Stimulated activated naive CD8-positive, alpha-beta T cell treated with anti-CD3 and anti-CD28 coated beads, Interleukin-15, amount 100 ng/mL, for 72 hours (primary cell): ENCODE measurements at regions not wholly inside any gene's neighbourhood (a gene's known extent, or its start where the extent isn't known, plus 50 kb on each side); places are given as distances from the start of the nearest gene placed in this dataset.
"Not testable (repeated sequence)": the region's sequence is repeated elsewhere in the genome, so short reads cannot be mapped to it uniquely, and the experiment has no call there.

Source experiments
- ATAC-seq: fragments of 150-1000 bp; cut with Tn5 transposase; 2 replicates; pipeline ENCODE4 v1.10.0; 2021; ENCODE audit warnings: mild to moderate bottlenecking, moderate library complexity
- DNase-seq, 2 donors: peaks; one replicate each; pipeline ENCODE4 v3.0.0; 2021 to 2022
- H3K27ac Mint-ChIP-seq, 2 donors: one replicate each; pipeline ENCODE4 v1.8.0; 2022; ENCODE audit warnings: mild to moderate bottlenecking in 2 of 2, mixed read lengths in 2 of 2, moderate library complexity in 2 of 2
- H3K27me3 Mint-ChIP-seq: one replicate; pipeline ENCODE4 v1.8.0; 2022; ENCODE audit warnings: mixed read lengths
- H3K4me1 Mint-ChIP-seq: one replicate; pipeline ENCODE4 v1.8.0; 2022; ENCODE audit warnings: mild to moderate bottlenecking, mixed read lengths
- H3K4me3 Mint-ChIP-seq, 2 donors: one replicate each; pipeline ENCODE4 v1.8.0; 2022; ENCODE audit warnings: mild to moderate bottlenecking in 2 of 2, mixed read lengths in 2 of 2, moderate library complexity in 1 of 2
- H3K9me3 Mint-ChIP-seq, 2 donors: one replicate each; pipeline ENCODE4 v1.8.0; 2022; ENCODE audit warnings: mixed read lengths in 2 of 2

DNA sequence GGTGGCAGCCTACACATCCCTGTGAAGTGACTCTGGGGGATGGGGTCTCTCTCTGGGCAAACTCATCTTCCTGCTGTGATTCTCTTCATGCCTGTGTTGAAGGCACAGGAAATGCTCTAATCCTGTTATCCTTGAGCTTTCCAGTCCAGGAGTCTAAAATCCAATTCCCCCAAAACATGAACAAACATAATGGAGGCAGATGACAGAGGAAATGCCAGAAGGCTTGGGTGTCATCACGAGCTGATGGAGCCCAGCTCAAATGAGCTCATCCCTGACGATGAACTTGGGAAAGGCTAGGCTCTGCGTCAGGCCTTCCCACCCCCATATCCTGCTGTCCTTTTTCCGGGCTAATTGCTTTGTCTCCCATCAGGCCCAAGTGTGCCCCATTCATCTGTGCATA lies 165.9 kb upstream of the PODXL start:
- H3K9me3 Mint-ChIP-seq = no peaks in the 10 kb centered on the region
- ATAC-seq (no peak), DNase-seq (no peak)
- H3K4me1 Mint-ChIP-seq = no peaks in the 10 kb centered on the region
- no peak overlapping the region for H3K27ac Mint-ChIP-seq
- no peak overlapping the region for H3K4me3 Mint-ChIP-seq
- H3K27me3 Mint-ChIP-seq = peaks cover 27% of the 10 kb centered on the region

DNA sequence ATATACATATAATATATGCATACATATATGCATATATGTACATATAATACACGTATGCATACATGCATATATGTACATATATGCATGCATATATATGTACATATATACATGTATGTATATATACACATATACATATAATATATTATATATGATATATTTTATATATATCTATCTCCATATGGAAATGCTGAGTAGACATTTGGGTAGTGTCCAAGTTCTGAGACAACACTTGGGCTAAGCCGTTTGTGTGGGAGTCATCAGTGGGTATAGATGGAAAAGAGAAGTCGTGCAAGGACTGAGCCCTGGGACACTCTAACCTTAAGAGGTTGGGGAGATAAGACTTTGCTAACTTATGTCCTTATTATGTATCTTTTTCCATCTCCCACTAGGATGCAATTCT lies 165.2 kb upstream of the PODXL start:
- Mint-ChIP-seq H3K27me3 (peaks cover 27% of the 10 kb centered on the region), H3K4me1 (no peaks in the 10 kb centered on the region), H3K27ac (no peak overlapping the region), H3K4me3 (no peak overlapping the region), H3K9me3 (no peaks in the 10 kb centered on the region)
- ATAC-seq (no peak), DNase-seq (no peak)

DNA sequence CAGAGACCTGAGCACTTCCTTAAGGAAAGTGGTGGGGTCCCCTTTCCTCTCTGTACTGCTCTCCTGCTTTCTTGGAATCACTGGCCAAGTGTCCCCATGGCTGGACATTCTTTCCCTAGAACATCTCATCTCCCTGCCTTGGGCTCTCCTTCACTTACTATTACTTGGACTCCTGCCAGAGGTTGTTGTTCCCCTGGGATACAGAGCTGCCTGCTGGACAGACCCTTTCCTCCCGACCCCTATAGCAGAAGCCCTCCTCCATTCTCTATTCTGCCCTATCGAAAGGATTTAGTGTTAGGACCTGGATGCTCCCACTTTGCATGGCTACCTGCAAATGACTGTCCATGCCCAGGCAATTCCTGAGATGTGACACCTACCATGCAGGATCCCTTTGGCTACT lies 164.3 kb upstream of the PODXL start:
- ATAC-seq (no peak), DNase-seq (no peak)
- H3K27me3 Mint-ChIP-seq = peaks cover 25% of the 10 kb centered on the region
- no peaks in the 10 kb centered on the region for H3K4me1 Mint-ChIP-seq
- H3K4me3 Mint-ChIP-seq = no peak overlapping the region
- H3K9me3 Mint-ChIP-seq = no peaks in the 10 kb centered on the region
- no peak overlapping the region for H3K27ac Mint-ChIP-seq

DNA sequence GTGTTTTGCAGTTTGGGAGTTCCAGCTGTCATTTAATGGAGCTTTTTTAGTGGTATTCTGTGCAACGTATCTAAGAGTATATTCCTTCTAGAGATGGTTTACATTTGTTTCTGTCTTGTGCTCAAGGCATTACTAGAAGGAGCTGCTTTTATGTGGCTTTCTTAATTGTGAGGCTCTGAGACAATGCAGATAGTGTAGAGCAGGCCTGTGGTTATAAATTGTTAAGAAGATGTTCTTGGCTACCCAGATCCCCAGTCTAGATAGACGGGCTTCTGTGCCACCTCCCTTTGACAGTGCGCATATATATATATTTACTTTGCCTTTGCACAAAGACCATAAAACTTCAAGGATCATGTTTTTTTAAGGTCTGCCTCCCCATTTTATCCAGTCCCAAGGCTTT lies 160.8 kb upstream of the PODXL start:
- peaks cover 7% of the 10 kb centered on the region for H3K27me3 Mint-ChIP-seq
- no peaks in the 10 kb centered on the region for H3K4me1 Mint-ChIP-seq
- H3K27ac Mint-ChIP-seq = no peak overlapping the region
- H3K9me3 Mint-ChIP-seq = no peaks in the 10 kb centered on the region
- ATAC-seq (no peak), DNase-seq (no peak)
- no peak overlapping the region for H3K4me3 Mint-ChIP-seq

DNA sequence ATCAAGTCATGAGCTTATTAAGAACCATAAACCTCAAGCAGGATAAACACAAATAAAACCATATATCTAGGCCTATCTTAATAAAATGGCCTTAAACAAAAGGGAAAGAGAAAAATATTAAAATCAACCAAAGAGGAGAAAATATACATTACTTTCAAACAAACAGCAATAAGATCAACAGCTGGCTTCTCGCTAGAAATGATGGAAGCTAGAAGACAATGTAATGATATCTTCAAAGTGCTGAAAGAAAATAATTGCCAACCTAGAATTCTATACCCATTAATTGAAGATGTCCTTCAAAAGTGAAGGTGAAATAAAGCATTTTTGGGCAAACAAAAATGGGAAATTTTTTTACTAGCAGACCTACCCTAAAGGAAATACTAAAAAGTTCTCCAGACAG lies 142.9 kb upstream of the PODXL start:
- no peak for ATAC-seq
- H3K9me3 Mint-ChIP-seq = no peaks in the 10 kb centered on the region
- no peak overlapping the region for H3K27ac Mint-ChIP-seq
- DNase-seq = no peak
- H3K4me3 Mint-ChIP-seq = no peak overlapping the region
- no peaks in the 10 kb centered on the region for H3K4me1 Mint-ChIP-seq
- H3K27me3 Mint-ChIP-seq = peaks cover 7% of the 10 kb centered on the region

DNA sequence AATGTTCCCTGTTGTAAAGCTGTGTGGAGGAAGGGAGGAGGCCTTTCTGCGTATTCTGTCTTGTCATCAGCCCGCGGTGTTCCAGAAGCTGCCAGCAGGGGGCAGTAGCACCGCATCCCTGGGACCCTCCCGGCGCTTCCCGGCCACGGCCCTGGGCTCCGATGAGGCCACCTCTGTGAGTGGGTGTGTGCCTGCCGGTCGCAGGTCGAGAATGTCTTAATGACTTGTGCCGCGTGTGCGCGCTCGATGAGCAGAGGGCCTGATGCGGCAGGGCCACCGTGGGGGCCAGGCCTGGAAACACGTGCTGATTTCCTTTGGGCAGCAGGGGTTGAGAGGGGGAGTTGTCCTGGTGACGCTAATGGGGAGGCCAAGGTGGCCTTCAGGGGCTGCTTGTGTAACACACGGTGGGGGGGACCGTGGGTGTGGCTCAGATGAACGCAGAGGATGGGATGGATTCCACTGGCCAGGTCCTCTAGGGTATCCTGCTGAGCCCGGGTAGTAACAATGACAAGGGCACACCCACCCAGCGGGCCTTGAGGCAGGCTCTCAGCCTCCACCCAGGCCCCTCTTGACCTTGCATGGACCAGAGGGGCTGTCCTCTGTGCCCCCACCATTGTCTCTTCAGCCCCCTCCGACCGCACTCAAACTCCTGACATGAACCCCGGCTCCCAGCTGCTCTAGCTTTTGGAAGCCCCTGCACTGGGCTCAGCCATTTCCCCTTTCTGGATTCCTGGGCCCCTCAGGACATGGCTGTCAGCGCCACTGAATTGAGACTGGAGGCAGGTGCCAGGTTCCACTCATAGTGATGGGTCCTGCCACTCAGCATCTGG lies 135.9 kb upstream of the PODXL start:
- H3K27me3 Mint-ChIP-seq = peaks cover 63% of the 10 kb centered on the region
- H3K4me3 Mint-ChIP-seq = peak overlapping the region in 1 of 2 donors; percentile 40
- peaks cover 10% of the 10 kb centered on the region for H3K4me1 Mint-ChIP-seq
- H3K27ac Mint-ChIP-seq = peak overlapping the region; percentile 48 to 60
- H3K9me3 Mint-ChIP-seq = no peaks in the 10 kb centered on the region
- ATAC-seq (peak; percentile 61), DNase-seq (peak; percentile 36 to 51)

DNA sequence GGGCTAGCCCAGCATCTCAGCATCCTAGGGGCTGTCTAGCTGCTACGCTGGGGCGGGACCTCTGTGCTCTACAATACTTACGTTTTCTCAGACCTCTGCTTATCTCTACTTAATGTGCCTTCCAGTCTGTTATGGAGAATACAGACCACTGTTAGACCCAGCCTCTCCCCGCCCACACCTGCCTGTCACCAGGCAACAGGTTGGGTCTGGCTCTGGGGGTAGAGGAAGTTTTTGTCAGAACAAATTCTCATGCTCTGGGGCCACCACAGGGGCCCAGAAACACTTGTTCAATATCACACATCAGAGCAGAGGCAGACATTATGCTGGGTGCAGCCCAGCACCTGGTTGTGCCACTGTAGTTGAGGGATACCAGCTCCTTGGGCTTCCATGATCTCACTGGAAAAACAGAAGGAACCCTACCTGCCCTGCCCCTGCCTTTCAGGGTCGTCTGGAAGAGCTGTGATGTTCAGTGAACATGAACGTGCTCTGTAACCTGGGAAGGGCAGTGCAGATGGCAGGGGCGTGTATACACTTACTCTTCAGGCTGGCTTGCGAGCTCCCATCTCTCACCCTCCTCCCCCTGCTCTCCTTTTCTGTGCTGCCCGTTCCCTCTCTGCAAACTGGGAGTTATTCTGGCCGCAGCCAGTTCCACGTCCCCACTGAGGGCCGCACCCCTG lies 135.2 kb upstream of the PODXL start:
- peaks cover 10% of the 10 kb centered on the region for H3K4me1 Mint-ChIP-seq
- H3K9me3 Mint-ChIP-seq = no peaks in the 10 kb centered on the region
- H3K27me3 Mint-ChIP-seq = peaks cover 70% of the 10 kb centered on the region
- peak overlapping the region in 1 of 2 donors; percentile 40 for H3K4me3 Mint-ChIP-seq
- peak; percentile 29 for ATAC-seq
- peak overlapping the region in 1 of 2 donors; percentile 60 for H3K27ac Mint-ChIP-seq
- DNase-seq = no peak

DNA sequence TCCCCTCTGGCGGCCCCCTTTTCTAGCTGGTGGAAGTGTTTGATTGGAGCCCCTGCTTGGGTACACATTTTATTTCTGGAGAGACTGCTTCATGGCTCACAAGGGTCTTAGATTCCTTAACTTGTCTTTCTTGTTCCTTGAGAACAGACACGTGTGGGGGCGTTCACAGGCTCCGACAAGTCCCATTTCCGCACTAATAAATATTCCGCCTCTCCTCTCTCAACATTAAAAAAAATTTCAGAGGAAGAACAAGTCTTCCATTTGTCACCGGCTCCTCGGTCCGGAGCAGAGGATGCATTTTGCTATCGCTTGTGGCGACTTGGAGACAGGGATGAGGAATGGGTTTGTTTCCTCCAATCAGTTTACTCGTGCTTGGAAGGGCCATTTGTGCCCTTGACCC lies 134.0 kb upstream of the PODXL start:
- H3K27me3 Mint-ChIP-seq = peaks cover 82% of the 10 kb centered on the region
- ATAC-seq (no peak), DNase-seq (no peak)
- no peak overlapping the region for H3K4me3 Mint-ChIP-seq
- H3K9me3 Mint-ChIP-seq = no peaks in the 10 kb centered on the region
- H3K27ac Mint-ChIP-seq = peak overlapping the region in 1 of 2 donors; percentile 38
- peaks cover 10% of the 10 kb centered on the region for H3K4me1 Mint-ChIP-seq

DNA sequence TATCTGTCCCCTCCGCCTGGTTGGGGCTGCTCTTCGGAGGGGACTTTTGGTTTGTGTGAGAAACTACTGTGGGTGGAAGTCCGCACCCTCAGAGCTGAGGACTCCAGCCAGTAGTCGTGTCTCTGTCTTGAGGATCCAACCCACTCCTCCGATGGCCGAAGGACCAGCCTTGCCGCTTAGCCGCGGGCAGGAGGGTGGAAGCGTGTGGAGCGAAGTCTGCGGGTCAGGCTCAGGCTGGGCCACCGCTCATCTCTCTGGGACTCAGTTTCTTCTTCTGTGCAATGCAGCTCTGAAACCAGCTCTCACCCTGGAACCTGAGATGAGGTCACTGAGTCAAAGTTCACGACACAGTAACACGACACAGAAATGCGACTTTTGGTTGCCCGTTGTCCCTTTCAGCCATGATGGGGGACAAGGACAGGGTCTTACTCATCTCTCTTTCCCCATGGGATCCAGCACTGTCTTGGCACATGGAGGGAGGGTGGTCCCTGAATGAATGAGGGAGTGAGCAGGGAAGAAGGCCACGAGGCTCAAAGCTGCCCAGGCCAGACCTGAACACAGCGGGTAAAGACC lies 133.3 kb upstream of the PODXL start:
- DNase-seq (no peak), ATAC-seq (no peak)
- peaks cover 10% of the 10 kb centered on the region for H3K4me1 Mint-ChIP-seq
- H3K27me3 Mint-ChIP-seq = peaks cover 82% of the 10 kb centered on the region
- H3K27ac Mint-ChIP-seq = no peak overlapping the region
- H3K9me3 Mint-ChIP-seq = no peaks in the 10 kb centered on the region
- no peak overlapping the region for H3K4me3 Mint-ChIP-seq

DNA sequence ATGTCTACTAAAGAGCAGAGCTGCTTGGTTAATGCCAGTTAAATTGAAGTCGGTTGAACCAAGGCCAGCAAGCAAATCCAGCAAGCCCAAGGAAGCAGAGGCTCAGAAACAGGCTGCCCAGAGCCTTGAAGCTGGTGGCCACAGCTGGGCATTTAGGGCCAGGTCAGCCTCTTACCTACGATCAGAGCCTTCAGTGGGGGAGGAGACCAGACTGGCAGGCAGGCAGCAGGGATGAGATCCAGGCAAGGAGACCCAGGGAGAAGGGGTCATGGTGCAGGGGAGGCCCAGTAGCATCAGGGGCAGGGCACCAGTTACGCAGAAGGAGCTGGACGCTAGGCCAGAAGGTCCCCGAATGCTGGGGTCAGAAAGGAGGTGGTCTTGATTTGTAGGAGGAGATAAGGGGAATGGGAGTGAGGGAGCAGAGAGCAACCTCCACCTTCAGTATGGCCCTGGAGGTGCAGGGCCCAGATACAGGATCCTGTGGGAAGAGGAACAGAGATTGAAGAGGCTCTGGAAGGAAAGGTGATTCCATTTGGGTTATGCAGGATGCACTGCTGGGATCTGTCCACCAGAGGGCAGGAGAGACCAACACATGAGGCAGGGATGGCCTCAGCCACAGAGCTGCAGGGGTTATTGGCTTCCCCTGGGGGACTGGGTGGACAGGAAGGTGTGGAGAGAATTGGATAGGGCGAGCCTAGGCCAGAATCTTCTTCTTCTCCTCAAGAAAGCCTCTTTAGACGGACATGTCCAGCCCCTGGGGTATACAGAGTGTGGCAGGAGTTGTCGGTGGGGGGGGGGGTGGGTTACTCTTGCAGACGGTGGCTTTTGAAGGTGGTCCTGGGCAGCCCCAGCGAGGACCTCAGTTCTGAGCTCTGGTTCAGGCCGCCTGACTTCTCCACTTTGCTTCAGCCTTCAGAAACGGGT lies 132.6 kb upstream of the PODXL start:
- Mint-ChIP-seq H3K27me3 (peaks cover 80% of the 10 kb centered on the region), H3K27ac (no peak overlapping the region)
- peak; percentile 58 to 59 for DNase-seq

DNA sequence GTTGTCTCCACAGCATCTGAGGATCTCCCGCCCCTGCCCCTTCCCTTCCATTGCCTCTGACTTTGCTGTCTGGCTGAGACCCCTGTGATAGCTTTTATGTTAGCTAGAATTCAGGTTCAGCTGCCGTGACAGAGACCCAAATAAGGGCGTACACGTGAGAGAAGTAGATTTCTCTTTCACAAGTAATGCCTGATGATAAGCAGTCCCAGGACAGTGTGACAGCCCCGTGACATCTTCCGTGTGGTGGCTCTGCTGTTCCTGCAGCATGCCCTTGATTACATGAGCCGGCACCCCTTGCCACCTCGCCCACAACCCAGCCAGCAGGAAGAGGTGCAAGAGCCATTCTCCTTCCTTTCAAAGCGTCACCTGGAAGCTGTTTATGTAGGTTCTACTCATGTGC lies 130.9 kb upstream of the PODXL start:
- Mint-ChIP-seq H3K9me3 (no peaks in the 10 kb centered on the region), H3K27me3 (peaks cover 71% of the 10 kb centered on the region), H3K4me1 (peaks cover 9% of the 10 kb centered on the region)

More for the DNA sequence above, 132.6 kb upstream of the PODXL start:
- H3K4me3 Mint-ChIP-seq = peak overlapping the region in 1 of 2 donors; percentile 25
- H3K9me3 Mint-ChIP-seq = no peaks in the 10 kb centered on the region
- peaks cover 10% of the 10 kb centered on the region for H3K4me1 Mint-ChIP-seq
- ATAC-seq = peak; percentile 53

DNA sequence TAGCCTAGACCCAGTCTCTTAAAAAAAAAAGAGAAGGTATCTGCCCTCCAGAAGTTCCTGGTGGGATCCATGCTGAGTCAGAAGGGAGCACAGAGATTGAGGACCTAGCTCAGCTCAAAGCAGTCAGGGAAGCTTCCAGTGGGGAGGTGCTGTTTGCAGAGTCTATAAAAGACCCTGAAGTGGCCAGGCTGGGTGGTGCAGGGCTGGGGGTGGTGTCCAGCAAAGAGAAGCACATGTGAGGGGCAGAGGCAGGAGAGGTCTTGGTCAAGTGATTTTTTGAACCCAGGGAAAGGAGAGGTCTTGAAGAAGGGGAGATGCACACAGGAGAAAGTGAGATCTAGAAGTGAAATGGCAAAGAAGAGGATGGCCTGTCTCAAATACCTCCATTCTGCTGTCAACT lies 130.4 kb upstream of the PODXL start:
- H3K4me1 Mint-ChIP-seq = peaks cover 4% of the 10 kb centered on the region
- H3K9me3 Mint-ChIP-seq = peaks cover under 1% of the 10 kb centered on the region in 2 donors
- no peak overlapping the region for H3K27ac Mint-ChIP-seq
- no peak for DNase-seq
- no peak for ATAC-seq
- no peak overlapping the region for H3K4me3 Mint-ChIP-seq
- peaks cover 67% of the 10 kb centered on the region for H3K27me3 Mint-ChIP-seq

More for the DNA sequence above, 130.9 kb upstream of the PODXL start:
- no peak for ATAC-seq
- DNase-seq = no peak
- Mint-ChIP-seq H3K27ac (no peak overlapping the region), H3K4me3 (no peak overlapping the region)

DNA sequence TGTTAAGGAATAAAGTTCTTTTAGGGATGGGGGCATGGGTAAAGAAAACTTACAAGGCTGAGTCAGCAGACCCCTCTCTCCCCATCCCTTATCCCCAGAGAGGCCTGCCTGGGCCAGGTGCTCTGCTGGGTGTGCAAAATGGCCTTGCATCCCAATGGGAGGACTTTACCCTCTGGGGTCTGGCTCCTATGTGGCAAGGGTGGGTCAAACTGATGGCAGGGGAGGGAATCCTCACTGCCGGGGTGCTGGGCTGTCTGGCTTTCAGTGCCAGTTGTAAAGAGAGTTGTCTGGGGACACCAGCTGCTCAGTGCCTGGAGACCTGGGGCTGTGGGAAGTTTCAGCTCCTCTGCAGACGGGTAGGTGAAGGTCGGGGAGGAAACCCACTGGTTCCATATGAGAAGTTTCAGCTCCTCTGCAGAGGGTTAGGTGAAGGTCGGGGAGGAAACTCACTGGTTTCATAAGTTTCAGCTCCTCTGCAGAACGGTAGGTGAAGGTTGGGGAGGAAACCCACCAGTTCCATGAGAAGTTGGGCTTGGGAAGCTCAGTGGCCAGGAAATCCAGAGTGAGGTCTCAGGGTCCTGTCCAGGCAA lies 127.2 kb upstream of the PODXL start:
- ATAC-seq = no peak

DNA sequence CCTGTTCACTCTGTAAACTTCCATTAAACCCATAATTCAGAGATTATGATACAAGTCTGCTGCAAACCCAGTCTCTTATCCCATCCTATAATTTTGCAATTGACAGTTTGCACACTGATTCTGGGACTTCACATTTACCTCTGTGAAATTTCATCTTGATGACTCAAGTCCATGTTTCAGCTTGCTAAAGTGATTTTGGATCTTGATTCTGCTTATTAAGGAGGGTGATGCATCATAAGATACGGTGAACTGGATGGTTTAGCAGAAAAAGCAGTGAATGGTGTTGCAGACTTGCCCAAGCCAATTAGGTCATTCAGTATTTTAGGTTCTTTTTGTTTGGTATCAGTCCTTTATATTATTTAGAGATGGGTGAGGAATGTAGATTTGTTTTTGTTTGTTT lies 125.5 kb upstream of the PODXL start:
- no peak for DNase-seq
- no peak for ATAC-seq
- Mint-ChIP-seq H3K27me3 (peaks cover 45% of the 10 kb centered on the region), H3K27ac (no peak overlapping the region), H3K4me1 (no peaks in the 10 kb centered on the region), H3K9me3 (peaks cover 9 to 10% of the 10 kb centered on the region in 2 donors), H3K4me3 (no peak overlapping the region)

More for the DNA sequence above, 127.2 kb upstream of the PODXL start:
- Mint-ChIP-seq H3K4me1 (no peaks in the 10 kb centered on the region), H3K27me3 (peaks cover 48% of the 10 kb centered on the region), H3K9me3 (peaks cover 9 to 10% of the 10 kb centered on the region in 2 donors), H3K27ac (no peak overlapping the region), H3K4me3 (no peak overlapping the region)
- no peak for DNase-seq

DNA sequence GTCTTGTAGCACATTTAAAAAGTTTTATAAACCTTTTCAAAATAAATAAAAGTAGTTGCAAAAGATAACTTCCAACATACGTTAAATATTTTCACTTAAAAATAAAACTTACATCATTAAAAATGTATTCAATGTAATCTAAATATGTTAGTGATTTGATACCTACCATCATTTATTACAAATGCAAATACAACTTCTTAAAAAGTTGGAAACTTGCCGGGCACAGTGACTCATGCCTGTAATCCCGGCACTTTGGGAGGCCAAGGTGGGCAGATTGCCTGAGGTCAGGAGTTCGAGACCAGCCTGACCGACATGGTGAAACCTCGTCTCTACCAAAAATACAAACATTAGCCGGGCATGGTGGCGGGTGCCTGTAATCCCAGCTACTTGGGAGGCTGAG lies 122.6 kb upstream of the PODXL start:
- H3K4me3 Mint-ChIP-seq, DNase-seq, ATAC-seq, H3K27ac Mint-ChIP-seq, H3K4me1 Mint-ChIP-seq: not testable (repeated sequence)
- H3K27me3 Mint-ChIP-seq = peaks cover 46% of the 10 kb centered on the region
- H3K9me3 Mint-ChIP-seq = peaks cover 9 to 10% of the 10 kb centered on the region in 2 donors
